Activated B cell treated with CpG ODN at 0.5 μM for 24 hours (primary cell): ENCODE measurements at regions not wholly inside any gene's neighbourhood (a gene's known extent, or its start where the extent isn't known, plus 50 kb on each side); places are given as distances from the start of the nearest gene placed in this dataset.

Experiments used
- ATAC-seq: fragments of 200-7000 bp; cut with Tn5 transposase; one replicate; pipeline ENCODE4 v1.10.0; 2021; ENCODE audit warnings: low read depth, mild to moderate bottlenecking, moderate library complexity
- CTCF ChIA-PET: fragments of 350-600 bp; sonication (Branson Sonifier 250); formaldehyde crosslinking; loops from one replicate; lab custom pipeline; 2021; ENCODE audit warnings: antibody characterized with exemption; lab: Charles Lee
- POLR2A ChIA-PET: fragments of 350-600 bp; sonication (Branson Sonifier 250); formaldehyde crosslinking; loops from one replicate; lab custom pipeline; 2021; ENCODE audit warnings: antibody characterized with exemption; lab: Charles Lee
- DNase-seq: peaks from one replicate; pipeline ENCODE4 v3.0.0; 2022
- H3K27ac Mint-ChIP-seq: one replicate; pipeline ENCODE4 v1.8.0; 2020; ENCODE audit warnings: mixed read lengths
- H3K27me3 Mint-ChIP-seq: one replicate; pipeline ENCODE4 v1.8.0; 2021; ENCODE audit warnings: mixed read lengths
- H3K36me3 Mint-ChIP-seq: one replicate; pipeline ENCODE4 v1.8.0; 2021; ENCODE audit warnings: low read depth, mixed read lengths
- H3K4me1 Mint-ChIP-seq: one replicate; pipeline ENCODE4 v1.8.0; 2021; ENCODE audit warnings: mixed read lengths
- H3K4me3 Mint-ChIP-seq: one replicate; pipeline ENCODE4 v1.8.0; 2020; ENCODE audit warnings: mild to moderate bottlenecking, mixed read lengths
- H3K9me3 Mint-ChIP-seq: one replicate; pipeline ENCODE4 v1.8.0; 2020; ENCODE audit warnings: mixed read lengths
- intact Hi-C: fragments of 100-400 bp; cut with micrococcal nuclease; formaldehyde crosslinking; loops from one replicate; pipeline ENCODE4 v1.15.1; 2024
- TF ChIP-seq, protein P1 (sequence below): fragments of 200-600 bp; IDR thresholded peaks from one replicate; pipeline ENCODE4 v1.8.0; 2022; ENCODE audit warnings: antibody characterized with exemption, mild to moderate bottlenecking

GRCh38 chr2:51829477-51829876, 797.5 kb upstream of the NRXN1 start:
- CTCF ChIA-PET, result no interaction called here
- Mint-ChIP-seq H3K4me3 (no peak overlapping the region), H3K4me1 (no peaks in the 10 kb centered on the region), H3K27me3 (no peaks in the 10 kb centered on the region), H3K27ac (no peak overlapping the region), H3K36me3 (no peaks in the 10 kb centered on the region), H3K9me3 (no peaks in the 10 kb centered on the region)
- POLR2A ChIA-PET, result no interaction called here
- intact Hi-C loops, result no loop called here
- no peak for DNase-seq
- TF ChIP-seq, protein P1, sequence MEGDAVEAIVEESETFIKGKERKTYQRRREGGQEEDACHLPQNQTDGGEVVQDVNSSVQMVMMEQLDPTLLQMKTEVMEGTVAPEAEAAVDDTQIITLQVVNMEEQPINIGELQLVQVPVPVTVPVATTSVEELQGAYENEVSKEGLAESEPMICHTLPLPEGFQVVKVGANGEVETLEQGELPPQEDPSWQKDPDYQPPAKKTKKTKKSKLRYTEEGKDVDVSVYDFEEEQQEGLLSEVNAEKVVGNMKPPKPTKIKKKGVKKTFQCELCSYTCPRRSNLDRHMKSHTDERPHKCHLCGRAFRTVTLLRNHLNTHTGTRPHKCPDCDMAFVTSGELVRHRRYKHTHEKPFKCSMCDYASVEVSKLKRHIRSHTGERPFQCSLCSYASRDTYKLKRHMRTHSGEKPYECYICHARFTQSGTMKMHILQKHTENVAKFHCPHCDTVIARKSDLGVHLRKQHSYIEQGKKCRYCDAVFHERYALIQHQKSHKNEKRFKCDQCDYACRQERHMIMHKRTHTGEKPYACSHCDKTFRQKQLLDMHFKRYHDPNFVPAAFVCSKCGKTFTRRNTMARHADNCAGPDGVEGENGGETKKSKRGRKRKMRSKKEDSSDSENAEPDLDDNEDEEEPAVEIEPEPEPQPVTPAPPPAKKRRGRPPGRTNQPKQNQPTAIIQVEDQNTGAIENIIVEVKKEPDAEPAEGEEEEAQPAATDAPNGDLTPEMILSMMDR, result no peak
- ATAC-seq, result no peak

DNA sequence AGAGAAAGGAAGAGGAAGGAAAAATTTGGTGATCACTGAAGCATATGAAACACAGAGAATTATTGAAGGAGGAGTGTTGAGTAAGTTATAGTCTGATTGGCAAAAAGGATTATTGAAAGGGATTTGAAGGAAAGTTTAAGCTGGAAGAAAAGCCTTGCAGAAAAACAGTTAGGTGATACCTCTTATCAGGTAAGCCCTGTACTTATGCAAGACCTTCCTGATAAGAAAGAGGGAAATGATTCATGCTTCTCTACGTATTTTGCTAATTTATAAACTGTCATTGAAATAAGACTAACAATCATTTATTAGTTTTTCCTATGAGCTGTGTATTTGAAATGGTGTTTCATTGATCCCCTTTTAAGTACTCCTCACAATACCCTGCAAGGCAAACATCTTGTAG, 793.9 kb upstream of the NRXN1 start:
- intact Hi-C loops, result no loop called here

GRCh38 chr2:51813247-51813646, 781.3 kb upstream of the NRXN1 start:
- CTCF ChIA-PET, result no interaction called here
- ATAC-seq, result no peak
- no peaks in the 10 kb centered on the region for H3K9me3 Mint-ChIP-seq

More for the DNA sequence above, 793.9 kb upstream of the NRXN1 start:
- Mint-ChIP-seq H3K4me3 (no peak overlapping the region), H3K9me3 (peaks cover 6% of the 10 kb centered on the region), H3K4me1 (no peaks in the 10 kb centered on the region), H3K36me3 (no peaks in the 10 kb centered on the region), H3K27ac (no peak overlapping the region), H3K27me3 (no peaks in the 10 kb centered on the region)
- POLR2A ChIA-PET, result no interaction called here
- DNase-seq (no peak), ATAC-seq (no peak)
- CTCF ChIA-PET, result no interaction called here
- TF ChIP-seq, protein P1, result no peak

DNA sequence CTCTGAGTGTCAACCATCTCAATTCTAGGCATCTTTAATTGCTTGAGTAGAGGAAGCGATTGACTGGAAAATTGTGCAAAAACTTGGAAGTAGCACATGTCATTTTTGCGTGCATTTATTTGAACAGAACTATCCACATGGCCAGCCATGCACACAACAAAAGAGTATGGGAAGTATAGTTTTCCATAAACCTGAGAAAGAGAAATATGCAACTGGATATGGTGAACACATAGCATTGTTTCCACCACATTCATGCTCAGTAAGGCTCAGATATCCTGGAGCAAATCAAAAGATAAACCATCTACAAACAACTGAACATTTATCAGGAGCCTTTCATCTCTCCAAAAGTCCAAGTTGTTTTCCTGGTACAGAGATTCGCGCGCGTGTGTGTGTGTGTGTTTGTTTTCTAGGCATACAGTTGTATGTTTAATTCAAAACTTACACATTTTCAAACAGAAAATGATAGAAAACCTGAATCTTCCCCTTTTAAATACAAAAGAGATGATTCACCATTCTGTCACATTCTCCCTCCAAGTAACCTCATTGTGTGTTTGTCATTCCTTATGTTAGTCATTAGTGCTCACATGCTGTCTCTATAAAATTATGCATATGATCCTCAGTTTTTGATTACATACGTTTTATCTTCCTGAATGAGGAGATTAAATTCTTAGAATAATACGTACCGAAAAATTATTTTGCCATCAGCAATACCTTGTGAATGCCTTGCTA, 780.4 kb upstream of the NRXN1 start:
- DNase-seq (no peak), ATAC-seq (no peak)
- TF ChIP-seq, protein P1, result no peak
- Mint-ChIP-seq H3K4me1 (no peaks in the 10 kb centered on the region), H3K36me3 (no peaks in the 10 kb centered on the region), H3K27me3 (no peaks in the 10 kb centered on the region), H3K9me3 (no peaks in the 10 kb centered on the region), H3K4me3 (no peak overlapping the region), H3K27ac (no peak overlapping the region)
- ChIA-PET POLR2A (no interaction called here), CTCF (no interaction called here)
- intact Hi-C loops, result no loop called here

More at GRCh38 chr2:51813247-51813646, 781.3 kb upstream of the NRXN1 start:
- intact Hi-C loops, result no loop called here
- Mint-ChIP-seq H3K36me3 (no peaks in the 10 kb centered on the region), H3K27ac (no peak overlapping the region), H3K4me3 (no peak overlapping the region), H3K27me3 (no peaks in the 10 kb centered on the region), H3K4me1 (no peaks in the 10 kb centered on the region)
- TF ChIP-seq, protein P1, result no peak
- POLR2A ChIA-PET, result no interaction called here
- no peak for DNase-seq

DNA sequence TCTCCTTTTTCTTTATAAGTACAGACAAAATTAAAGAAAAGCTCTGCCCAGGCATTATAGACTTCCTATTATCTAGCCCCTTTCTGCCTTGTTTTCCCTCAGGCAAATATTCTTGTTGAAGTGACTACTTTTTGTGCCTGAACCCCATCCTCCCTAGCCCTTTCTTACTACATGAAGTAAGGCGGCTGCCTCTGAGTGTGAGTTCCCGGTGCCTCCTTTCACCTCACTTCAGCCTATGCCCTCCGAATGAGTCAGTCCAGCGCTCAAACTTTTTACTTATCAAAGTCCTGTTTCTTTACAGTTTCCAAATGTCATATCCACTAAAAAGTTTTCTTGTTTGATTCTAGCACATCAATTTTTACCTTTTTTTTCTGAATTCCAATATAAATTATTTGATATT, 778.3 kb upstream of the NRXN1 start:
- POLR2A ChIA-PET, result no interaction called here
- Mint-ChIP-seq H3K9me3 (no peaks in the 10 kb centered on the region), H3K27ac (no peak overlapping the region), H3K4me1 (no peaks in the 10 kb centered on the region), H3K27me3 (no peaks in the 10 kb centered on the region), H3K4me3 (no peak overlapping the region), H3K36me3 (no peaks in the 10 kb centered on the region)
- DNase-seq (no peak), ATAC-seq (no peak)
- intact Hi-C loops, result no loop called here
- TF ChIP-seq, protein P1, result no peak
- CTCF ChIA-PET, result no interaction called here
